ENCODE measurements at regions not wholly inside any gene's neighbourhood (a gene's known extent, or its start where the extent isn't known, plus 50 kb on each side); places are given as distances from the start of the nearest gene placed in this dataset.

DNA sequence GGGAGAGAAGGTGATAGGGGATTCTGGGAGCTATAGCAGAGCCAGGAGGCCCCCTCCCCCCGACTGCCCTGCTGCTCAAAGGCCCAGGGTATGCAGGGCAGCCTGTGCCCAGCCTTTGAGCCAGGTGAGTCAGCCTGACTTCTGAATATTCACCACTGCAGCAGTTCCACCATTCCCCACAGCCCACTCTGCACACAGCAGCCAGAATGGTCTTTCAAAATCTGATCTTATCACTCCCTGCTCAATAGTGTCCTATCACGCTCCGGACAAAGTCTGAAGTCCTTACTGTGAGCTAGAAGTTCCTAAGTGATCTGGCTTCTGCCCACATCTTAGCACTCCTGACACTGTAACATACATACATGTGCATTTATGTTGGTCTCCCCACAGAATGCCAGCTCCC, 111.7 kb downstream of the BUD13 start:
- peaks cover 7% of the 10 kb centered on the region for H3K36me3 Mint-ChIP-seq (ENCODE audit: low read depth)
- peaks cover 23% of the 10 kb centered on the region for H3K9me3 Mint-ChIP-seq
- peaks cover 7% of the 10 kb centered on the region for H3K27me3 Mint-ChIP-seq (ENCODE audit: low read depth, poor library complexity)
- DNase-seq = no peak
- H3K4me3 Mint-ChIP-seq = no peak overlapping the region
- H3K4me1 Mint-ChIP-seq = no peaks in the 10 kb centered on the region
- H3K27ac Mint-ChIP-seq = no peak overlapping the region
- TF ChIP-seq, protein P1, sequence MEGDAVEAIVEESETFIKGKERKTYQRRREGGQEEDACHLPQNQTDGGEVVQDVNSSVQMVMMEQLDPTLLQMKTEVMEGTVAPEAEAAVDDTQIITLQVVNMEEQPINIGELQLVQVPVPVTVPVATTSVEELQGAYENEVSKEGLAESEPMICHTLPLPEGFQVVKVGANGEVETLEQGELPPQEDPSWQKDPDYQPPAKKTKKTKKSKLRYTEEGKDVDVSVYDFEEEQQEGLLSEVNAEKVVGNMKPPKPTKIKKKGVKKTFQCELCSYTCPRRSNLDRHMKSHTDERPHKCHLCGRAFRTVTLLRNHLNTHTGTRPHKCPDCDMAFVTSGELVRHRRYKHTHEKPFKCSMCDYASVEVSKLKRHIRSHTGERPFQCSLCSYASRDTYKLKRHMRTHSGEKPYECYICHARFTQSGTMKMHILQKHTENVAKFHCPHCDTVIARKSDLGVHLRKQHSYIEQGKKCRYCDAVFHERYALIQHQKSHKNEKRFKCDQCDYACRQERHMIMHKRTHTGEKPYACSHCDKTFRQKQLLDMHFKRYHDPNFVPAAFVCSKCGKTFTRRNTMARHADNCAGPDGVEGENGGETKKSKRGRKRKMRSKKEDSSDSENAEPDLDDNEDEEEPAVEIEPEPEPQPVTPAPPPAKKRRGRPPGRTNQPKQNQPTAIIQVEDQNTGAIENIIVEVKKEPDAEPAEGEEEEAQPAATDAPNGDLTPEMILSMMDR (IDR thresholded peaks at IDR 0.05) = no peak

- TF ChIP-seq, protein P1 (IDR thresholded peaks at IDR 0.05) = no peak
- no peak overlapping the region for H3K27ac Mint-ChIP-seq
- H3K27me3 Mint-ChIP-seq (ENCODE audit: low read depth, poor library complexity) = peaks cover 7% of the 10 kb centered on the region
- peaks cover 23% of the 10 kb centered on the region for H3K9me3 Mint-ChIP-seq
- no peaks in the 10 kb centered on the region for H3K36me3 Mint-ChIP-seq (ENCODE audit: low read depth)
- no peak overlapping the region for H3K4me3 Mint-ChIP-seq
- no peak for DNase-seq
- no peaks in the 10 kb centered on the region for H3K4me1 Mint-ChIP-seq
Measured at GRCh38 chr11:116660011-116660410, 112.8 kb downstream of the BUD13 start.

- peaks cover 7% of the 10 kb centered on the region for H3K27me3 Mint-ChIP-seq (ENCODE audit: low read depth, poor library complexity)
- H3K9me3 Mint-ChIP-seq = peaks cover 26% of the 10 kb centered on the region
- H3K4me3 Mint-ChIP-seq = no peak overlapping the region
Measured at GRCh38 chr11:116658876-116659535, 113.8 kb downstream of the BUD13 start.

DNA sequence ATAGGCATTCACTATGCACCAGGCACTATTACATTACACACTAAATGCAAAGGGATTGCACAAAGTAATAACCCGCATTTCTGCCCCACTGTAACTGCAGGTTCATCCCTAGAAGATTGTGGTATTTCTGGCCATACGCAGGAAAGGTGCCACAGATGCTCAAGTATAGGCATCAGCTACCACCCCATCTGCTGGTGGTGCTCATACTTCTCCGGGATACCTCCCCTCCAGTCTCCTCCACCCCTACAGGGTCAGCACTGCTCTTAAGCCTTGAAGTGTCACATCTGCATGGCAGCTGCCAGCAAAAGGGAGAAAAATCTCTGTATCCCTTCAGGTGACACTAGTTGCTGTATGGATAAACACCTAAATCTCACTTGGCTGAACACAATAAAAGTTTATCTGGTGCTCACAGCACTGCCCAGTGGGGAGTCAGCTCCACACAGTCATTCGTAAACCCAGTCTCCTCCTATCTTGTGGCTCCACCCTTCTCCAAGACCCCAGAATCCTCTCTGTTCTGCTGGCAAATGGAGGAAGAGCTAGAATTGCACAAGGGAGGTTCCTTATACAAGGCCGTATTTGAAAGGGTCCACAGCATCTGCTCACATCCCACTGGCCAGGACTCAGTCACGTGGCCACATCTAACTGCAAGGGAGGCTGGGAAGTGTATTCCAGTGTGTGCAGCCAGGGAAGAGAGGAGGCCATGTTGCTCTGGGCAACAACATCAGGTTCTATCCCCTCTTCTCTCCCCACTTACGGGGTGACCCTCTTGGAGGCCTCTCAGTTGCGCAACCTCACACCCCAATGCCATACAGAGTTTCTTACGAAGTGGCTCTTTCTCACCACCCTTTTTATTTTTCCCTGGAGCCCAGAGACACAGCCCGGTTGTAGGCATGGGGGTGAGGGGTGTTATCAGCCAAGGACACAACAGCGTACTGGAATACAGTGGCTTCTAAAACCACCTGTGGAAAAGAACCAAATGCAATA, 114.7 kb downstream of the BUD13 start:
- TF ChIP-seq, protein P1 (IDR thresholded peaks at IDR 0.05) = no peak
- no peak for DNase-seq
- peaks cover 21% of the 10 kb centered on the region for H3K9me3 Mint-ChIP-seq

More at GRCh38 chr11:116658876-116659535, 113.8 kb downstream of the BUD13 start:
- H3K36me3 Mint-ChIP-seq (ENCODE audit: low read depth) = no peaks in the 10 kb centered on the region
- H3K4me1 Mint-ChIP-seq = no peaks in the 10 kb centered on the region
- TF ChIP-seq, protein P1 (IDR thresholded peaks at IDR 0.05) = no peak
- DNase-seq = no peak
- no peak overlapping the region for H3K27ac Mint-ChIP-seq

GRCh38 chr11:116656011-116656410, 116.8 kb downstream of the BUD13 start:
- Mint-ChIP-seq H3K27me3 (ENCODE audit: low read depth, poor library complexity) (peaks cover 4% of the 10 kb centered on the region), H3K36me3 (ENCODE audit: low read depth) (no peaks in the 10 kb centered on the region), H3K4me1 (peaks cover 10% of the 10 kb centered on the region), H3K27ac (no peak overlapping the region), H3K9me3 (peaks cover 21% of the 10 kb centered on the region), H3K4me3 (no peak overlapping the region)
- TF ChIP-seq, protein P1 (IDR thresholded peaks at IDR 0.05) = no peak
- DNase-seq = no peak

More for the DNA sequence above, 114.7 kb downstream of the BUD13 start:
- H3K4me3 Mint-ChIP-seq = no peak overlapping the region
- no peak overlapping the region for H3K27ac Mint-ChIP-seq
- H3K27me3 Mint-ChIP-seq (ENCODE audit: low read depth, poor library complexity) = peaks cover 7% of the 10 kb centered on the region
- H3K4me1 Mint-ChIP-seq = peaks cover 2% of the 10 kb centered on the region
- H3K36me3 Mint-ChIP-seq (ENCODE audit: low read depth) = no peaks in the 10 kb centered on the region

Measured in nephron progenitor cell (in vitro differentiated cells).